ENCODE measurements at regions not wholly inside any gene's neighbourhood (a gene's known extent, or its start where the extent isn't known, plus 50 kb on each side); places are given as distances from the start of the nearest gene placed in this dataset.

- Histone ChIP-seq H3K79me1 (ENCODE audit: low read depth in 1 of 2, low read length in 2 of 2) (no peaks in the 10 kb centered on the region), H3K18ac (ENCODE audit: low read depth, low read length) (no peak overlapping the region), H3K9ac (ENCODE audit: low read depth, low read length) (no peak overlapping the region), H2BK120ac (ENCODE audit: low read depth, low read length) (no peak overlapping the region), H2AFZ (replicated peaks; ENCODE audit: low read length, poor library complexity) (no peak overlapping the region), H4K8ac (ENCODE audit: low read depth in 2 of 2, low read length in 2 of 2) (no peak overlapping the region), H4K20me1 (ENCODE audit: insufficient read depth, low read length) (no peaks in the 10 kb centered on the region), H3K23ac (ENCODE audit: low read depth, low read length) (no peak overlapping the region), H3K4me3 (ENCODE audit: insufficient read depth, low read depth, low read length) (no peak overlapping the region), H3K9me1 (ENCODE audit: insufficient read depth, low read length) (no peaks in the 10 kb centered on the region), H3K56ac (ENCODE audit: extremely low read depth, insufficient read depth, low read length) (no peak overlapping the region), H2AK5ac (ENCODE audit: low read depth, low read length) (no peak overlapping the region), H3K27ac (ENCODE audit: insufficient read depth, low read length) (no peak overlapping the region), H2AK9ac (replicated peaks; ENCODE audit: low read depth, low read length, poor library complexity) (no peak overlapping the region), H3K9me3 (ENCODE audit: control insufficient read depth, insufficient read depth, low read length) (no peaks in the 10 kb centered on the region), H2BK15ac (ENCODE audit: low read depth, low read length) (no peak overlapping the region), H3K14ac (replicated peaks; ENCODE audit: low read depth, low read length) (no peak overlapping the region), H3K4ac (ENCODE audit: low read depth, low read length) (no peak overlapping the region), H3K36me3 (ENCODE audit: control insufficient read depth, insufficient read depth, low read length) (no peaks in the 10 kb centered on the region), H4K91ac (ENCODE audit: insufficient read depth, low read depth, low read length) (no peak overlapping the region), H3K4me1 (ENCODE audit: control insufficient read depth, insufficient read depth, low read length) (peaks cover 2% of the 10 kb centered on the region; the same call in 1 of the 2 replicates), H3K4me2 (ENCODE audit: low read depth, low read length) (no peak overlapping the region), H4K5ac (ENCODE audit: low read depth, low read length) (no peak overlapping the region), H2BK5ac (ENCODE audit: low read depth, low read length, poor library complexity, severe bottlenecking) (no peak overlapping the region), H2BK20ac (ENCODE audit: low read depth, low read length) (no peak overlapping the region), H3K27me3 (ENCODE audit: control insufficient read depth, insufficient read depth, low read length) (peaks cover 4% of the 10 kb centered on the region)
- ATAC-seq (ENCODE audit: low read depth) (no peak), DNase-seq (no peak)
- intact Hi-C loops (cut with micrococcal nuclease), result no loop called here
- in situ Hi-C loops (cut with MboI; ENCODE audit: low sequenced_read_pairs), result no loop called here
- ChIA-PET POLR2A (ENCODE audit: unreplicated experiment) (no interaction called here), CTCF (interaction anchor here (0.5 to 0.6 kb wide), 3 partner anchors 94 to 412 kb away, joined by 3 to 5 read pairs (median 4); no protein-coding TSS in a partner anchor)
- dilution Hi-C loops (cut with HindIII; ENCODE audit: low sequenced_read_pairs, unreplicated experiment), result no loop called here
- WGBS, 2 experiments (ENCODE audit: extremely low coverage in 2 of 2, insufficient read length in 1 of 2), result no CpG with 5 or more reads among the region's 4 CpGs
- BruUV-seq (replicated peaks), result no TSS peak
- no peak for TF ChIP-seq CTCF (conservative IDR thresholded peaks at IDR 0.05; ENCODE audit: low read depth, low read length)
- TF ChIP-seq RCOR1 (IDR thresholded peaks at IDR 0.05; ENCODE audit: insufficient replicate concordance, low read length), result no peak
- TF ChIP-seq USF2 (IDR thresholded peaks at IDR 0.05; ENCODE audit: low read depth, low read length), result no peak
- TF ChIP-seq FOS (IDR thresholded peaks at IDR 0.05; ENCODE audit: low read depth, low read length), result no peak
- no peak for TF ChIP-seq CHD1 (IDR thresholded peaks at IDR 0.05; ENCODE audit: low read depth, low read length)
- TF ChIP-seq MAZ (IDR thresholded peaks at IDR 0.05; ENCODE audit: borderline replicate concordance, low read depth, low read length), result no peak
- no peak for TF ChIP-seq POLR2A (IDR thresholded peaks at IDR 0.05; ENCODE audit: low read depth, low read length)
- TF ChIP-seq MAFK (IDR thresholded peaks at IDR 0.05; ENCODE audit: low read depth, low read length), result no peak
- no peak for TF ChIP-seq BHLHE40 (IDR thresholded peaks at IDR 0.05; ENCODE audit: low read depth, low read length)
- no peak for TF ChIP-seq ELK1 (IDR thresholded peaks at IDR 0.05; ENCODE audit: borderline replicate concordance, low read depth, low read length)
- TF ChIP-seq MXI1 (IDR thresholded peaks at IDR 0.05; ENCODE audit: borderline replicate concordance, low read depth, low read length), result no peak
- no peak for TF ChIP-seq CEBPB (IDR thresholded peaks at IDR 0.05; ENCODE audit: low read depth, low read length)
- TF ChIP-seq SMC3 (IDR thresholded peaks at IDR 0.05; ENCODE audit: low read depth, low read length), result no peak
Observed at GRCh38 chr3:150057227-150057626, 86.5 kb upstream of the PFN2 start.

All from IMR-90 (cell line).